Large intestine (tissue), 3 donors: ENCODE measurements at regions not wholly inside any gene's neighbourhood (a gene's known extent, or its start where the extent isn't known, plus 50 kb on each side); places are given as distances from the start of the nearest gene placed in this dataset.
"Not testable (repeated sequence)": the region's sequence is repeated elsewhere in the genome, so short reads cannot be mapped to it uniquely, and the experiment has no call there.

ENCODE experiments used
- DNase-seq, 2 donors: peaks; one replicate each; pipeline versions ENCODE4 v3.0.0 to v3.0.0-alpha.2; 2013
- H3K27ac ChIP-seq: one replicate; pipeline ENCODE4 v1.5.1; 2013; ENCODE audit warnings: low read length
- H3K27me3 ChIP-seq: 2 replicates; pipeline ENCODE4 v1.6.1; 2013; ENCODE audit warnings: low read length; ENCODE audit not compliant: control insufficient read depth, insufficient read depth
- H3K36me3 ChIP-seq: 2 replicates; pipeline ENCODE4 v1.6.1; 2013; ENCODE audit warnings: low read length; ENCODE audit not compliant: control insufficient read depth, insufficient read depth
- H3K4me1 ChIP-seq: one replicate; pipeline ENCODE4 v1.6.1; 2013; ENCODE audit warnings: low read length; ENCODE audit not compliant: control insufficient read depth, insufficient read depth
- H3K4me3 ChIP-seq: one replicate; pipeline ENCODE4 v1.5.1; 2013; ENCODE audit warnings: low read length
- H3K9me3 ChIP-seq: one replicate; pipeline ENCODE4 v1.6.1; 2013; ENCODE audit warnings: mild to moderate bottlenecking, low read depth, low read length, moderate library complexity; ENCODE audit not compliant: control insufficient read depth
- WGBS: methylation state at CpG from one replicate; pipeline ENCODE4 v1.1.5; 2013; ENCODE audit warnings: low lambda C conversion rate; ENCODE audit not compliant: insufficient coverage; 5-methylcytosine and 5-hydroxymethylcytosine counted together

DNA sequence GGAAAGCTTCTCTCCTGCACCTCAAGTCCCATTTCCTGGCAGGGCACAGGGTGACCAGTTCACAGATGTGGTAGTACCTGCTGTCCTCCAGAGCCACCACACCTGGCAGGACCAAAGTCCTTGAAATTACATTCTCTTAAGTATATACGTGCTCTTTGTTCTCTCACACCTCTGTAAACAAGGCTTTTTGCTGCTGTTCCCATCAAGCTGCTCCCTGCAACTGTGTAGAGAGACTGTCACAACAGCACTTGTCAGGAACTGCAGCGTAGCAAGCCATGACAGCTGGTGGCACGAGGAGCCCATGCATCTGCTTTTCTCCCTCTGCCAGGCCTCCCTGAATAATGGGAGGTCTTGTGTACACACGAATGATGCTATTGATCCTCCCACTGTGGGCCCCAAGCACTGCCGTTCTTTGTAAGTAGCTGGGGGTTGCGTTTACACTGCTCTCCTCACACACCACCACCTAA, 431.8 kb downstream of the CD83 start:
- no CpG with 5 or more reads among the region's 6 CpGs for WGBS
- peak; percentile 71 to 85 for DNase-seq
- Histone ChIP-seq H3K27ac (peak overlapping the region; percentile 55), H3K9me3 (no peaks in the 10 kb centered on the region), H3K36me3 (no peaks in the 10 kb centered on the region), H3K4me1 (peaks cover 28% of the 10 kb centered on the region), H3K27me3 (no peaks in the 10 kb centered on the region), H3K4me3 (no peak overlapping the region)

DNA sequence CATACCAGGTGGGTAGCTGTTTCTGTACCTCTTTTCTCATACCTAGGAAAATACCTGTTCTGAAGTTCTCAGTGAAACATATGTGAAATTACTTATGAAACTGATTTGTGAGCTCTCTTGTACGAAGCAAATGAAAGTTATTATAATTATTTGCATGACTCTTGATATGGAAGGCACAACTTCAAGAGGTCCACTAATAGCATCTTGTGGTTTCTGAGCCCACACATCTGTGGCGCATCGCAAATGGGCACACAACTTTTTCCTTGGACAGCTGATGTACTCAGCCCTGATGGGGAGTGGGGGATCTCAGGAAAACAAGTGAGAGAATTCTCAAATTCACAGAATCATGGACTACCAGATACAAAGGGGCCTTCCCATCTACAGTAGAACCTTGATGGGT, 432.3 kb downstream of the CD83 start:
- Histone ChIP-seq H3K4me3 (no peak overlapping the region), H3K9me3 (no peaks in the 10 kb centered on the region), H3K4me1 (peaks cover 28% of the 10 kb centered on the region), H3K27me3 (no peaks in the 10 kb centered on the region), H3K27ac (peak overlapping the region; percentile 84), H3K36me3 (no peaks in the 10 kb centered on the region)
- DNase-seq, result no peak
- no CpG with 5 or more reads among the region's 3 CpGs for WGBS

DNA sequence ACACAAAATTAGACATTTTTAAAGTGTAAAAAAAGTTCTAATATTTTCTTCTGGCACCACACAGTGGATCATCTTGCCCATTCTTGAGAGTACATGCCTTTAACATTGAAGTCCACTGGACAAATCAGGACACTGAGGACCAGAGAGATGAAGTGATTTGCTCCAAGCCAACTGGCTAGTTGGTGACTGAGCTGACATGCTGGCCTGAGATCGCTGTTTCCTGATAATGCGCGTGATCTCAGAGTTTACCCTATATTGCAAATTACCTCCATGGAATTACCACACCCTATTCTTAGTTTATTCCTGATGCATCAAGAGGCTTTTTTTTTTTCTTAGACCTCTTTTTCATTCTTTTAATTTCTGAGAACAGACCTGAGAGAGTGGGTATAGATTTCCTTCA, 432.8 kb downstream of the CD83 start:
- 0% methylated on average over 3 of the region's 3 CpGs for WGBS
- H3K27me3 ChIP-seq, result no peaks in the 10 kb centered on the region
- no peak overlapping the region for H3K4me3 ChIP-seq
- no peaks in the 10 kb centered on the region for H3K36me3 ChIP-seq
- peak in 1 of 2 donors; percentile 37 for DNase-seq
- peaks cover 33% of the 10 kb centered on the region for H3K4me1 ChIP-seq
- H3K27ac ChIP-seq, result peak overlapping the region; percentile 84
- H3K9me3 ChIP-seq, result no peaks in the 10 kb centered on the region

DNA sequence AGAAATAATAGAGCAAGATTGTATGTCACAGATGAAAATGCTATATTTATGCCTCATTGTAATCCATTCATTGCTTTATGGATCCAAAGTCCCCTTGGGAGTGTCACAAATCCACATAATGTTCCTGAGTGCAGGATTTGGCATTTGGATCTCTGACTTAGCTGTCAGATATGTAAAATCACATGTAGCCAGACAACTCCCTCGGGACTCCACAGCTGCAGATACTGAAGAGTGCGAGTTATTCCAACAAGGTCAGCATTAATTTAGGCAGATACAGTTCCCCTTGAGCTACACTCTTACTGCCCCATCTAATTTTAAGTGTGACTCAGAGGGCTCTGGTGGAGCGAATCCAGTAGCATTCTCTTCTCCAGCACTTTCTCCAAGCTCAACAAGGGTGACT, 433.2 kb downstream of the CD83 start:
- no peak overlapping the region for H3K4me3 ChIP-seq
- peak; percentile 79 to 88 for DNase-seq
- no peaks in the 10 kb centered on the region for H3K9me3 ChIP-seq
- H3K36me3 ChIP-seq, result no peaks in the 10 kb centered on the region
- peaks cover 36% of the 10 kb centered on the region for H3K4me1 ChIP-seq
- no CpG with 5 or more reads among the region's 3 CpGs for WGBS
- no peaks in the 10 kb centered on the region for H3K27me3 ChIP-seq
- H3K27ac ChIP-seq, result peak overlapping the region; percentile 84

DNA sequence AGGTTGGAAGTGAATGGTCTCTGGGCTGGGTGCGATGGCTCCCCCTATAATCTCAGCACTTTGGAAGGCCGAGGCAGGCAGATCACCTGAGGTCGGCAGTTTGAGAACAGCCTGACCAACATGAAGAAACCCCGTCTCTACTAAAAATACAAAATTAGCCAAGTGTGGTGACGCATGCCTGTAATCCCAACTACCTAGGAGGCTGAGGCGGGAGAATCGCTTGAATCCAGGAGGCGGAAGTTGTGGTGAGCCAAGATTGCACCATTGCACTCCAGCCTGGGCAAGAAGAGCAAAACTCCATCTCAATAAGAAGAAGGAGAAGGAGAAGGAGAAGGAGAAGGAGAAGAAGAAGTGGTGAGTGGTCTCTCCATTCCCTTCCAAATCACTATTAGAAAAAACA, 434.0 kb downstream of the CD83 start:
- H3K36me3 ChIP-seq, H3K4me3 ChIP-seq, H3K27me3 ChIP-seq, DNase-seq, H3K9me3 ChIP-seq: not testable (repeated sequence)
- Histone ChIP-seq H3K27ac (peak overlapping the region; percentile 84), H3K4me1 (peaks cover 44% of the 10 kb centered on the region)
- no CpG with 5 or more reads among the region's 8 CpGs for WGBS

DNA sequence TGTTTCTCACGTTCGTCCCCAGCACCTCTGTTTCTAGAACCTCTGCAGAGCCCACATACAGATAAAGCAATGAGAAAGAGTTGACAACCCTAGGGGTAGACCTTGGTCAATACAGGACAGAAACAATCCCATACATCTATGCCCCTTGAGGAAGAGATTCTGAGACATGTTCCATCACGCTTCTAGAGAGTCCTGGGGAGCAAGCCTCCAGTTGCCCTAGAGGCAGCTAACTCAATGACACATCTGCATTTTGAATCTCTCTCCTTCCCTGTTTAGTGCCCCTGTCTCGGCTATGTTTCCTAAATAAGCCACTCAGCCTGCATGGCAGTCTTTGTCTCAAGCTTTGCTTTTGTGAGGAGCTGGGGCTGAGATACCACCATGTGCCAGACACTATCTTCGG, 435.3 kb downstream of the CD83 start:
- H3K9me3 ChIP-seq, result no peaks in the 10 kb centered on the region
- no CpG with 5 or more reads among the region's 5 CpGs for WGBS
- H3K4me3 ChIP-seq, result no peak overlapping the region
- H3K27ac ChIP-seq, result no peak overlapping the region
- peaks cover 44% of the 10 kb centered on the region for H3K4me1 ChIP-seq
- H3K36me3 ChIP-seq, result no peaks in the 10 kb centered on the region
- no peak for DNase-seq
- H3K27me3 ChIP-seq, result no peaks in the 10 kb centered on the region

DNA sequence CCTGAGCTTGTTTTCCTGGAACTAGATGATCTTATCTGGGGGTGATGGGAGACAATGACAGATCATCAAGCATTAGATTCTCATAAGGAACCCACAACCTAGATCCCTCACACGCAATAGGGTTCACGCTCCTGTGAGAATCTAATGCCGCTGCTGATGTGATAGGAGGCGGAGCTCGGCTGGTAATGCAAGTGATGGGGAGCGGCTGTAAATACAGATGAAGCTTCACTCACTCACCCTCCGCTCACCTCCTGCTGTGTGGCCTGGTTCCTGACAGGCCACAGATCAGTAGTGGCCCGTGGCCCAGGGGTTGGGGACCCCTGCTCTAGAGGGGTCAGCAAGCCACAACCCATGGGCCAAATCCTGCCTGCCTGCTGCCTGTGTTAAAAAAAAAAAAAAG, 435.9 kb downstream of the CD83 start:
- Histone ChIP-seq H3K4me3 (no peak overlapping the region), H3K4me1 (peaks cover 44% of the 10 kb centered on the region), H3K27me3 (no peaks in the 10 kb centered on the region), H3K36me3 (no peaks in the 10 kb centered on the region), H3K27ac (no peak overlapping the region), H3K9me3 (no peaks in the 10 kb centered on the region)
- DNase-seq, result no peak
- no CpG with 5 or more reads among the region's 8 CpGs for WGBS

DNA sequence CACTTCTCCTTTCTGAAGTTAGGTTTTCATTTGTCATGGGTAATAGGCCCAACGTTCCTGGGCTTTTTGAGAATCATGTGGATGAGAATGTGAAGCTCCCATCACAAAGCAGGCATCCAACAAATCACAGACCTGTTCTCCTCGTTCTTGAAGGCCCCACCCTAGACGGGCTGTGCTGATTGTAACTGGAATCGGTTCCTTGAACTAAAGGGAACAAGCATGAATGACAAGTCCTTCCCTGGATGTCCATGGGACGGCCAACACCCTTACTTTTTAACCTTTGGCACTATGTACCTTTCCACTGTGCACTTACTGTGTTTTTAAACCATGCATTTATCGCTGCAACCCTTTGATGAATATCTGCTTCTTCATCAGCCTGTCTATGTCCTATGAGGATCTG, 438.2 kb downstream of the CD83 start:
- Histone ChIP-seq H3K4me3 (no peak overlapping the region), H3K36me3 (no peaks in the 10 kb centered on the region), H3K27ac (no peak overlapping the region), H3K4me1 (peaks cover 40% of the 10 kb centered on the region), H3K9me3 (no peaks in the 10 kb centered on the region), H3K27me3 (no peaks in the 10 kb centered on the region)
- no CpG with 5 or more reads among the region's 6 CpGs for WGBS
- peak; percentile 23 to 46 for DNase-seq

DNA sequence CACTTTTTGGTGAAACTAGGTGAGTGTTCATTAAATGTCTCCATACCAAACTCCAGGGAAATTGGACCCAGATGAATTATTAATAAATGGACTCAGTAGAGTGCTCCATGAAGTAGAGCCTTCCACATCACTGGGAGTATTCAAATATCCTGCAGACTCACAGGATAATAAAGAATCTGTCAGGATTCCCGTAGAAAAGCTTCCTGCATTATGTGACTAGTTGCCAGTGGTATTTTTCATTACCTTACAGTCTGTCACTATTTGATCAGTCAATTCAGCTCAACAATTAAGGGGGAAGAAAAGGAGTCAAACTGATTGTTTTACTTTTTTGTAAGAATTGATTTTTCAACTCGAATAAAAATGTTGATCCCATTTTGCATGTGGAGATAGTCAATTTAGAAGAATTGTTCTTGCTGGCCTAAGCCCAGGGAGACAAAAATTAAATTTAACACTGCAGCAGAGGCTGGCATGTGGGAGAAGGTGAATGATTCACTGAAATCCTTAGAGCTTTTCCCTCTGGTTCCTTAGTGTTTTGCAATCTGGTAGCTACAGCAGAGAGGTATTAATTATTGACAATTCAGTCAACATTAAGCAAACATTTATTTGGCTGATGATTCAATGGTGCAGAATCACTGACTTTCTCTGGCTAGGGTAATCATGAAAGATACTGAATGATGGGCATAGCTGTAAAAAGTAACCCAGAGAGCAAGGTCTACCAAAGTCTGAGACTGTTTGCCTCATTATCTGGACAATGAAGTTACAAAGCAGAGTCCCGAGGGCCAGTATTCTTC, 442.4 kb downstream of the CD83 start:
- Histone ChIP-seq H3K27ac (peak overlapping the region; percentile 82), H3K36me3 (no peaks in the 10 kb centered on the region)

DNA sequence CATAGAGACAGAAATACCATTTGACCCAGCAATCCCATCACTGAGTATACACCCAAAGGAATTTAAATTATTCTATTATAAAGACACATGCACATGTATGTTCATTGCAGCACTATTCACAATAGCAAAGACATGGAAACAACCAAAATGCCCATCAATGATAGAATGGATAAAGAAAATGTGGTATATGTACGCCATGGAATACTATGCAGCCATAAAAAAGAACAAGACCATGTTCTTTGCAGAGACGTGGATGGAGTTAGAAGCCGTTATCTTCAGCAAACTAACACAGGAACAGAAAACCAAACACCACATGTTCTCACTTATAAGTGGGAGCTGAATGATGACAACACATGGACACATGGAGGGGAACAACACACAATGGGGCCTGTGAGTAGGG, 444.0 kb downstream of the CD83 start:
- no CpG with 5 or more reads among the region's 3 CpGs for WGBS
- not testable (repeated sequence) for H3K36me3 ChIP-seq

More for the DNA sequence above, 442.4 kb downstream of the CD83 start:
- DNase-seq, result peak; percentile 85 to 97
- H3K4me3 ChIP-seq, result no peak overlapping the region
- peaks cover 30% of the 10 kb centered on the region for H3K4me1 ChIP-seq
- H3K27me3 ChIP-seq, result no peaks in the 10 kb centered on the region
- WGBS, result 57% methylated on average over 1 of the region's 3 CpGs
- no peaks in the 10 kb centered on the region for H3K9me3 ChIP-seq

DNA sequence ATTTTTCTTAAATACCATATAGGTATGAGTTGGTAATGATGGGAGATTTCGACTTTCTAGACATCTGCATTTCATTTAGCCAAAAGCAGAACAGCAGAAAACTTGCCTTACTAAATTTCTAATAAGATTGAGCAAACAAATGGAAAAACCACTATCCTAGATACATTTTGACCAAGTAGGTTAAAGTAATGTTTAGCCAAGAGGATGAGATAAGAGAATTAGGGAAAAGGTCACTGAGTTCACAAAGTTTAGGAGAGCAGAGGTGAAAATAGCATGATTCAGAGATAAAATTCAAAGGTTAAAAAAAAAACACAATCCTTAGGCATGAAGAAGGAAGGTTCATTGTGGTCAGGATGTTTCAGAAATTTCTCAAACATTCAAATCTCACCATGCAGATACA, 450.3 kb downstream of the CD83 start:
- H3K27ac ChIP-seq, result no peak overlapping the region
- WGBS, result 67% methylated on average over 1 of the region's 1 CpG

More for the DNA sequence above, 444.0 kb downstream of the CD83 start:
- H3K27me3 ChIP-seq, DNase-seq, H3K27ac ChIP-seq, H3K4me3 ChIP-seq, H3K9me3 ChIP-seq: not testable (repeated sequence)
- peaks cover 15% of the 10 kb centered on the region for H3K4me1 ChIP-seq

More for the DNA sequence above, 450.3 kb downstream of the CD83 start:
- Histone ChIP-seq H3K4me3 (no peak overlapping the region), H3K27me3 (no peaks in the 10 kb centered on the region), H3K9me3 (no peaks in the 10 kb centered on the region), H3K4me1 (peaks cover 8% of the 10 kb centered on the region), H3K36me3 (no peaks in the 10 kb centered on the region)
- DNase-seq, result peak in 1 of 2 donors; percentile 43
